ENCODE measurements at regions not wholly inside any gene's neighbourhood (a gene's known extent, or its start where the extent isn't known, plus 50 kb on each side); places are given as distances from the start of the nearest gene placed in this dataset.

DNA sequence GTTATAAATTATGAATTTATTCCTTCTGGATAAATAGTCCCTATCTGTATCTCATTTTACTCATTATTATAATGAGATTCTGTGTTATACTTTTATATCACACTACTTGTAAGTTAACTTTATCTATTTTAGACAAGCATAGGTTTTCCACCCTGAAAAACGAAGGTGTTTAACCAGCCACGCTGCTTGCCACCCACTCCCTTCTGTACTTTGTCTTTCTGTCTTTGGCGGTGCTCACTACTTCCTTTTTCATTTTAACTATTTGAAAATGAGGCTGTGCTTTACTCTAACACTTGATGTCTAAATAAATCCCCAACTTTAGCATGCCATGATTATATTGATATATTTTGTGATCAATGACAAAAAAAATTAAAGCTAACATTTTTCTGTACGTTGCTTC lies 952.9 kb downstream of the DNAJB9 start:
- H3K36me3 ChIP-seq, result no peaks in the 10 kb centered on the region
- FAIRE-seq (no peak), DNase-seq (no peak), ATAC-seq (no peak)
- no peaks in the 10 kb centered on the region for H3K27me3 ChIP-seq
- H3K4me1 ChIP-seq, result no peaks in the 10 kb centered on the region
- TF ChIP-seq, protein P1, sequence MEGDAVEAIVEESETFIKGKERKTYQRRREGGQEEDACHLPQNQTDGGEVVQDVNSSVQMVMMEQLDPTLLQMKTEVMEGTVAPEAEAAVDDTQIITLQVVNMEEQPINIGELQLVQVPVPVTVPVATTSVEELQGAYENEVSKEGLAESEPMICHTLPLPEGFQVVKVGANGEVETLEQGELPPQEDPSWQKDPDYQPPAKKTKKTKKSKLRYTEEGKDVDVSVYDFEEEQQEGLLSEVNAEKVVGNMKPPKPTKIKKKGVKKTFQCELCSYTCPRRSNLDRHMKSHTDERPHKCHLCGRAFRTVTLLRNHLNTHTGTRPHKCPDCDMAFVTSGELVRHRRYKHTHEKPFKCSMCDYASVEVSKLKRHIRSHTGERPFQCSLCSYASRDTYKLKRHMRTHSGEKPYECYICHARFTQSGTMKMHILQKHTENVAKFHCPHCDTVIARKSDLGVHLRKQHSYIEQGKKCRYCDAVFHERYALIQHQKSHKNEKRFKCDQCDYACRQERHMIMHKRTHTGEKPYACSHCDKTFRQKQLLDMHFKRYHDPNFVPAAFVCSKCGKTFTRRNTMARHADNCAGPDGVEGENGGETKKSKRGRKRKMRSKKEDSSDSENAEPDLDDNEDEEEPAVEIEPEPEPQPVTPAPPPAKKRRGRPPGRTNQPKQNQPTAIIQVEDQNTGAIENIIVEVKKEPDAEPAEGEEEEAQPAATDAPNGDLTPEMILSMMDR (IDR thresholded peaks at IDR 0.05), result no peak
- intact Hi-C loops (cut with DNase I), result no loop called here
- no peak overlapping the region for H3K4me3 ChIP-seq
- no peaks in the 10 kb centered on the region for H3K9me3 ChIP-seq
- 64% methylated on average over 4 of the region's 4 CpGs for WGBS, 2 donors
- no peak overlapping the region for H3K27ac ChIP-seq

- Histone ChIP-seq H3K4me3 (no peak overlapping the region), H3K4me1 (peaks cover 0 to 8% (median 0%) of the 10 kb centered on the region in 3 donors), H3K27me3 (no peaks in the 10 kb centered on the region), H3K9me3 (no peaks in the 10 kb centered on the region), H3K36me3 (no peaks in the 10 kb centered on the region), H3K27ac (no peak overlapping the region)
- TF ChIP-seq, protein P1 (IDR thresholded peaks at IDR 0.05), result no peak
- no peak for DNase-seq
- intact Hi-C loops (cut with DNase I), result no loop called here
- ATAC-seq, result no peak
- peak; percentile 29 for FAIRE-seq
Observed at GRCh38 chr7:109527833-109528232, 958.2 kb downstream of the DNAJB9 start.

- TF ChIP-seq, protein P1 (IDR thresholded peaks at IDR 0.05), result no peak
- no peak overlapping the region for H3K27ac ChIP-seq
- no peaks in the 10 kb centered on the region for H3K36me3 ChIP-seq
- H3K9me3 ChIP-seq, result no peaks in the 10 kb centered on the region
- no peak overlapping the region for H3K4me3 ChIP-seq
- DNase-seq (no peak), FAIRE-seq (no peak), ATAC-seq (no peak)
- peaks cover 0 to 8% (median 0%) of the 10 kb centered on the region in 3 donors for H3K4me1 ChIP-seq
- 90 to 95% methylated on average over 4 of the region's 4 CpGs for WGBS, 2 donors
- H3K27me3 ChIP-seq, result no peaks in the 10 kb centered on the region
- intact Hi-C loops (cut with DNase I), result no loop called here
Observed at GRCh38 chr7:109529712-109530111, 960.0 kb downstream of the DNAJB9 start.

DNA sequence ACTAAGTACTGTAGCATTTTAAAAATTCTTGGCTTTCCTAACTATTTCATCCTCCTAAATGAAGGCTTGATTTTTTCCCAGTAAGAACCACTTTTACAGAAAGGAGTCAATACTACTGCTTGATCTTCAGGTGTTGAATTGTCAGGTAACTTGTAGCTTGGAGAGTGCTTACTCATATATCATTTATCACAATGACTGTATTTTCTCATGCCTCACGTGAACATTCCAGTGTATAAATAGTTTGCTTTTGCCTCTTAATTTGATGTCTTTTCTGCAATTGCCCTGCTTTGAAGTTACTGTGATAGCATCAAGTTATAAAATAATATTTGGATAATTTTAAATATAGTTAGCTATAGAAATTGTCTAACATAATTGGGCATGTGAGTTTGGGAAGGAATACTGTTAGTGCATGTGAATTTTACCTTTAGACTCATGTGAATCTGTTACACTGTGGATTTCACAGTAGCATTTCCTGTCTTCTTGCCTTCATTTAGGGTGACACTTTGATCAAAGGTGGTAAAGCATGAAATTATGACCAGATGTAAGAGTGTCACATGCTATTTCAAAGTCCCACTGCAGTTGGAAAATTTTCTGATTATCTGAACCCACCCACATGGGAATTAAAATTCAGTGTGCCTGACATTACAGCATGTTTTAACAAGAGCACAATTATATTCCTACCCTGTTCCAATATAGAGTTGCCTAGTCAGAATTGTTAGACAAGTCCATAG lies 962.8 kb downstream of the DNAJB9 start:
- TF ChIP-seq, protein P1 (IDR thresholded peaks at IDR 0.05), result no peak
- DNase-seq, result no peak
- peak in 1 of 4 donors; percentile 55 for ATAC-seq
- no peaks in the 10 kb centered on the region for H3K9me3 ChIP-seq
- no peak overlapping the region for H3K4me3 ChIP-seq
- H3K36me3 ChIP-seq, result no peaks in the 10 kb centered on the region
- no peaks in the 10 kb centered on the region for H3K27me3 ChIP-seq
- intact Hi-C loops (cut with DNase I), result no loop called here
- H3K27ac ChIP-seq, result no peak overlapping the region
- H3K4me1 ChIP-seq, result peaks cover 0 to 8% (median 0%) of the 10 kb centered on the region in 3 donors
- 5 to 23% methylated on average over 1 of the region's 1 CpG for WGBS, 2 donors
- no peak for FAIRE-seq

GRCh38 chr7:109545686-109546085 lies 976.0 kb downstream of the DNAJB9 start:
- Histone ChIP-seq H3K27me3 (no peaks in the 10 kb centered on the region), H3K36me3 (no peaks in the 10 kb centered on the region), H3K9me3 (no peaks in the 10 kb centered on the region), H3K4me3 (no peak overlapping the region), H3K27ac (no peak overlapping the region), H3K4me1 (no peaks in the 10 kb centered on the region)
- intact Hi-C loops (cut with DNase I), result no loop called here
- ATAC-seq (no peak), DNase-seq (no peak), FAIRE-seq (no peak)
- TF ChIP-seq, protein P1 (IDR thresholded peaks at IDR 0.05), result no peak
- WGBS, 2 donors, result 58 to 61% methylated on average over 3 of the region's 3 CpGs

Data from pancreas (tissue), 10 donors.